IPS-NIHi7 (cell line): ENCODE measurements at regions not wholly inside any gene's neighbourhood (a gene's known extent, or its start where the extent isn't known, plus 50 kb on each side); places are given as distances from the start of the nearest gene placed in this dataset.

ENCODE experiments used
- DNase-seq: peaks from one replicate; pipeline ENCODE4 v3.0.0; 2012; ENCODE audit warnings: mixed read lengths; ENCODE audit errors: extremely low spot score

DNA sequence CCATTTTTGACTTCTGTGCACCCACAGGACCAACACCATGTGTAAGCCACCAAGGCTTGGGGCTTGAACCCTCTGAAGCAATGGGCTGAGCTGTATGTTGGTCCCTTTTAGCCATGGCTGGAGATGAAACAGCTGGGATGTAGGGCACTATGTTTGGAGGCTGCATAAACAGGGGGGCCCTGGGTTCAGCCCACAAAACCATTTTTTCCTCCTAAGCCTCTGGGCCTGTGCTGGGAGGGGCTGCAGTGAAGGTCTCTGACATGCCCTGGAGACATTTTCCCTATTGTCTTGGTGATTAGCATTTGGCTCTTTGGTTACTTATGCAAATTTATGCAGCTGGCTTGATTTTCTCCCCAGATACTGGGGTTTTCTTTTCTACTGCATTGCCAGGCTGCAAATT, 144.9 kb downstream of the ZNF326 start:
- DNase-seq = no peak

DNA sequence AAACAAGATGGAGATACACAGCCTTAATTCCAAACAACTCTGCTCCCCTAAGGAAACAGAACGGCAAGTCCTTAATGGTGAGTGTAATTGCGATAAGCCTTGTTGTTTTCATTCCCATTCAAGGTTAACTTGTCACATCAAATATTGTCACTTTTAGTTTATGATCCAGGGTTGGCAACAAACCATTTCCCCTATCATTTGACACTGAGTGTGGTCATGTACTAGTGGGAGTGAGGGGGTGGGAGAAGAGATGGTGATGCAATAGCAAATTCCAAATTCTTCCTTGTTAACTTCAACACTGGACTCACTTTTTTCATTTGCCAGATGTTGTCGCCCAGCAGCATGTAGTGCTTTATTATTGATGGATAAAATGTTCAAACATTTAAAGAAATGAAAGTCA, 140.4 kb downstream of the ZNF326 start:
- DNase-seq = no peak

DNA sequence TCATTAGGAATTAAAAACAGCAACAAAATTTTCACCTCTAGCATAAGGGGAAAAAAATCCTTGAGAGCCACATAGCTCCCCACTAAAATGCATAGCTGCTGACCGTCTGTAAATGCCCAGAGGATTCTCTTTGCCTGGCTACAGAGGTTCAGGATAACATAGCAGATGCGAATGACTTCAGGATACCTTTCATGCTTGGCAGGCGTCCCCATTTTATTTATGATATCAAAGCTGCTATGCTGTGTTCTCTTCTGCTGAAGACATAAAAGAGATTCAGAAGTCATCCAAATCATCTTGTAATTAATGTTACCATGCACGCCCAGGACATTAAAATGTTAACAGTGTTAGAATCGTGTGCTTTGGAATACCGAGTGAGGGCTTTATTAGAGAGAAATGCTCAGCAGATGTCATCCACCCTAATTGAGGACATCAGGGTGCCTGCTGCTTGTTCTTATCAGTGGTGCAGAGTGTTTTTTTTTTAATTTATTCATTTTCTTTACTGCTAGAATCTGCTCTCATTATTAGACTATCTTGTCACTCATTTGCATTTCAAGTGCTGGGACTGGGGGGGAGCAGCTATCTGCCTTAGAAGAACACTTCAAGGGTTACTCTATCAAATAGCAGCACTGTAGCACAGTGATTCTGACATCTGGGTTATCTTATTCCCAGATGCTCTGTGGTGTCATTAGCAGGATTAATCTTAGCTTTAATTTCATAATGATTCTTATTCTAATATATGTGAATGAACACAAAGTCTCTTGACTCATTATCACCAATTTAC, 139.5 kb downstream of the ZNF326 start:
- no peak for DNase-seq

DNA sequence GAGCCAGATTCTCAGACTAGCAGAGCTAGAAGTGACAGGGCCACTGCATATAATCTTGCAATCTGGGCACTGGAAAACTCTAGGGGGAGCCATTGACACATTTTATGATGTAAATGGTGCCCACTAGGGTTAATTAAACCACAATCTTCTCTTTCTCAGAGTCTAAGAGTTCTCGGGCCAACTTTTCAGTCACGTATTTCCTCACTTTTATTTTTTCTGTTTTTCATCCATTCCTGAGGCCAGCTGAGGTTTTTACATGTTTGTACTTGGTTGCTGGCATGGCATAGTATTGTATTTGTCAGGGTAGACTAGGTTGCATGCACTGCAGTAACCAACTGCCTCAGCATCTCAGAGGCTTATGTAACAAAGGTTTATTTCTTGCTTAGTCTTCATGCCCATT, 138.2 kb downstream of the ZNF326 start:
- peak; percentile 53 for DNase-seq

DNA sequence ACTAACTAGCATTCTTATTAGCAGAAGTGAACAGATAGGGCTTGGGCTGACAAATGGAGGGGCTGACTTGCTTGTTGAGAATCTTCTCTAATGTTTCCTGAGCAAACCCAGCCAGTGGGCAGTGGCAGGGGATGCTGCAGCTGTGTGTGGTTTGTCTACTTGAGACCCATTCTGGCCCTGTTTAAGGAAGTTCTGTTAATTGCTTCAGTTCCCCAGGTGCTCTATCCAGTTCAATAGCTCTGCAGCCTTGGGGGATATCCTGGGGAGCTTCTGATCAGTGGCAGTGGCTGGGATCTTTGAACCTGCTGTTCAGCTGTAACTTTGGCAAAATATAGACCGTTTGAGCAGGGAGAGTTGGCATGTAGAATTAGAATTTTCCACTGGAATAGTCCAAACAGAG, 137.4 kb downstream of the ZNF326 start:
- DNase-seq = no peak

DNA sequence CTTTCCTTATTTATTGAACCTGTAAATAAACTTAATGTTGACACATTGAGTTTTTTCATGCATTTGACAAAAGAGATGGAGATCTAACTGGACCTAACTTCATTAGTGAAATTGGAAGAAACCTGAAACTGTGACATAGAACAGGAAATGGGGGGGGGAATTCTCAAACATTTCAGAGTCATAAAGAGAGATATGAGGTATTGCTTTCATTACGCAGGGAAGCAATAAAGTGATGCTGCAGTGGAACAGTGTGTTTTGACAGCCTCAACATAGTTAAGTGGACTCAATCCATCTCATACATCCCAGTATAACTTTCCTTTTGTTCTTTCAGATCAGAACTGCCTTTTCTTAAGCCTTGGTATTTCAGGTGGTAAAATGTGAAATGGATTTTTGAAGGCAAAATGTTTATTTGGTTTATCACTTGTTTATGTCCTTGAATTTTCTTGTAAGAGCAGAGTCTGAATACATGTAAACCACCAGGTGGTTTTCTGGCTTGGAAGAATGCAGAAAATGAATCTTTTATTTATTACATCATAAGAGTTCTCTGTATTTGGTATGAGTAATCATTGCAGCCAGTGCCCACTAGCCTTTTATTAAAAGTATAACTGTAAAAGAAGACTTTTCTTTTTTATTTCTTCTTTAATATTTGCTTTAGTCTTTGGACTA, 132.5 kb downstream of the ZNF326 start:
- no peak for DNase-seq

DNA sequence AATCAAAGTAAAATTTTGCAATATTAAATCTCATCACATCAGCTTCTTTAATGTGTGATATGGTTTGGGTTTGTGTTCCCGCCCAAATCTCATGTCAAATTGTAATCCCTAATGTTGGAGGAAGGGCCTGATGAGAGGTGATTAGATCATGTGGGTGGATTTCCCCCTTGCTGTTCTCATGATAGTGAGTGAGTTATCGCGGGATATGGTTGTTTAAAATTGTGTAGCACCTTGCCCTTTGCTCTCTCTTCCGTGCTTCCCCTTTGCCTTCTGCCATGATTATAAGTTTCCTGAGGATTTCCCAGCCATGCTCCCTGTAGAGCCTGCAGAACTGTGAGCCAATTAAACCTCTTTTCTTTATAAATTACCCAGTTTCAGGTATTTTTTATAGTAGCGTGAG, 131.9 kb downstream of the ZNF326 start:
- DNase-seq = no peak

DNA sequence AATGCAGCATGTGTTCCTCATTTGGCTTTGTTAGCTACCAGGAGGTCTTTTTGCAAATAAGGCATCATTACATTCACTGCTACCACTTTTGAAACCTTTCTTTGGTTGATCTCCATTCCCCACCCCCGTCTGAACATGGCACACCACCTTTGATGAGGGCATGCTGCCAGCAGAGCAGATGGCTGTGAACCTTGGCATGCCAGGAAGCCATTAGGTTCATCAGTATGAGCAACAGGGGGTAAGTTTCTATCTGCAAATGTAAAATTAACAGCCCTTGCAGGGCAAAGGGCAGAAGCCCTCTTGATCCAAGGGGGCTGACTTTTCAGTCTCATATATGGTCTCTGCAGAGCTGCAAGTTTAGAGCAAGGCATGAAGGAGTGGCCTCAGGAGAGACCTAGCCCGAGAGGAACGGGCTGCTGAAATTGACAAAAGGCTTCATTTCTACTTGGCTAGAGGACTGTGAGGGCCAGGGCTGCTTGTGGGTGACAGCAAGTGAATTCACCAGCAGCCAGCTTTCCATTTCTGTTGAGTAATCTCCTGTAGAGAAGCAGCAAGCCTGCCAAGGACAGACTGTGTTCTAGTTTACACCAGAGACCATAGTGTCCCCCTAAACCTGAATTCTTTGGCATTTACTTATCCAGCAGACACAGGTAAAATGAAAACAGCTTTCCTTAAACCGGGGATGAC, 127.9 kb downstream of the ZNF326 start:
- no peak for DNase-seq

DNA sequence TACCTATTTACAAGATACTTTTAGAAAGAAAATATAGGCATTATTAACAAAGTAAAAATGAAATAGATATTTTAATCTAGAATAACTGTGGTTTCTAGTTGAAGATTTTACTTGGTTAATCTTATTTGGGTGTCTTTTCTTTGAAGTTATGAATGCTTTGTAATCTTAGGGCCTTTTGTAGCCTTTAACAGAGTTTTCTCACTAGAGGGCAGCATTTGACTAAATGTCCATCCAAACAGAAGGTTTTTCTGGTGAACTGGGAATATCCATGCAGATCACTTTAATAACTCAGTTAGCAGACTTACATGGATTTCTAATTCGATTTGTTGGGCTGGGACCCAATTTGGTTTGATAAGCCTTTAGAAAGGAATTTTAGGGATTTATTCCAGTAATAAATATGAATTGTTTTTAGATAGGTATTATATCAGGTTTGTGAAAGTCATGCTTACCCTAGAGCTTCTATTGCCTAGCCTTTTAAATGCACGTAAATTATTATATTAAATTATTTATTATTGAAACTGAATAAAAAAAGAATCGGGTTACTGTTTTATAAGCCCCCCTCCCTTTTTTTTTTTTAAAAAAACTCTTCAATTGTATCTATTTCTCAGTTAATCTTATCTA, 119.7 kb downstream of the ZNF326 start:
- DNase-seq = peak; percentile 38

DNA sequence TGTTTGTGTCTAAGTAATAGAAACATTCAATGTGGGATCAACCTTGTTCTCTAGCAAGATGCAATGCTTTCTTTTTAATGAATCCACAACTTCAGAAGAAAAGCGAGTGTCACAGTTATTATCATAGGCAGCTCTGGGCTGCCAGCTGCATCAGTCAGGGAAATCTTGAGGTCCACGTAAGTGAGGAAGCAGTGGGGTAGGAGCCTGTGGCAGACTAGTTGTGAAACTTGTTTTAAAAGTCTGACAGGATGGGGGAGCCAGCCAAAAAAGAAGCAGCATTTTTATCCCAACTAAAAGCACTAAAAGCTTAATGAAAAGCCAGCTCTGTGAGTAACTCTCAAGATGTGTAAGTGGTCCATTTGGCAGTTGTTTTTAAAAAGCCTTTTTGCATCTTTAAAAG, 113.1 kb downstream of the ZNF326 start:
- DNase-seq = no peak

DNA sequence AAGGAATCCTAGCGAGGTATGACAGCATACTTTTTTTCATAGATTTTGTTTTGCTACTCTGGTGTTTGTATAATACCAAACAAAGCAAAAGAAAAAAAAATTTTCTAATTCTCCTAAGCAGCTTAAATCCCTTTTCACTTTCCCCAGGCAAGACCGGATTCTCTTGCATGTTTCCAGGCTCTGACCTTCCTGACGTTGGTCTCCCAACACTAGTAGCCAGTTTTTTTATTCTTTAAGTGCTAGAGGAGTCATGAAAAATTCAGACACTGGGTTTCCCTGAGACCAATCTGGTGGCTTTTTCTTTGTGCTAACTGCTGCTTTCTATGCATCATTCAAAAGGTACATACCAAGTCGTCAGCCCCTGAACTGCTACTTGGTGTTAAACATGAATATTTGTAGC, 111.4 kb downstream of the ZNF326 start:
- no peak for DNase-seq

DNA sequence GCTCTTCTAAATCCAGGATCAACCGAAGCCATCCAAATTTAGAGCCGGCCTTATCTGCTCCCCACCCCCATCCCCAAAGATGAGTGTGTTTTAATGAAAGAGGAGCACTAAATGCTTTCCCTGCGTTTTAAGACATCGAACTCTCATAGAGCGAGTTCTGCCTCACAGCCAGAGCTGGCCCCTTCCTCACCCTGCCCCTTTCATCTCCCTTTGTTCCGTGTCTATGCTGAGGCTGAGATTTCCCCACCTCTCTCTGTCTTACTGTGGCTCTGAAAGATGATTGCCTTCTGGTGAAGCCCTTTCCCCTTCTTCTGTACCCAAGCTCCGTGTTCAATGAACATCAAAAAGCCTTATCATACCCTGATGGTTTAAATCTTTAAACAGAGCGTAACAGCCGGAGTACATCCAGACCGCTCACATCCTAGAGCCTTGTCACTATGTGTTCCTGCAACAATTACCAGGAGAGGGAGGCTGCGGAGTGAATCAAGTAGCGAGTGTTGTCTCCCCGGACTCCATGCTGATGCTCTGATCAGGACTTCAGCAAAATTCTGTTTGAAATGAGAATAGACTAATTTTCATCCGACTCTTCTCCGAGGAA, 110.1 kb downstream of the ZNF326 start:
- no peak for DNase-seq

DNA sequence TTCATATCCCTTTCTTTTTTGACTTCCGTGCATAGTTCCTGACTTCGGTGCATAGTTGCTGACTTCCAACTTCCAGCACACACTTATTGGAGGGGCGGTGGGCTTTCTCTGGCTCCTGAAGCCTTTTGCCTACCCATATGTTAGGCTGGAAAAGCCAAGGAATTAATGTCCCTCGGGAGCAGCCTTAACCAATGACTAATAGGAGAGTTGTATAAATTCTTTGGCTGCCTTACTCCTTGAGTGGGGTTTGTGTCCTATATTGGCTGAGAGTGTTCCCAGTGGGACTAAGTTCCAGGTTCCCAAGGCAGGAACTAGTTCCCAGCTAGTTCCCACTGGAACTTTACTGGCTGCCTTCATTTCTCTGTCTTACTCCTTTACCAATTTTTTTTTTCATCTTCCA, 105.7 kb downstream of the ZNF326 start:
- DNase-seq = no peak

DNA sequence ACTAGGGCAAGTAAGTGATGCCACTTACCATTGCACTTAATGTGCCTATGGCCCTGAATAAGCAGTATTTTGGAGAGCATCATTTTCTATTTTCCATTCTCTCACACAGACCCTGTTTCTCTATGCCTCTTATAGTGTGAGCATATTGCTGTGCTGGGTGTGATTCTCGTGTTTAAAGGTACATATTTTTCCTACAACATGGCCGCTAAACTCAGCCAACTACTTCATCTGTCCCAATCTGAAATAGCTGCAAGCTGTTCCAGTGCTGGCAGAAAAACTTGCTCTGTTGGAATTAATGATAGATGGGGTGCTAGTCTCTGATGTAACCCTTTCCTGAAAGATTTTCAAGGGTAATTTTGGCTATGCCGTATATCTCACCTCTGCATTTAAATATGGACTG, 97.5 kb downstream of the ZNF326 start:
- DNase-seq = no peak
